Adrenal gland (tissue), 5 donors: ENCODE measurements at regions not wholly inside any gene's neighbourhood (a gene's known extent, or its start where the extent isn't known, plus 50 kb on each side); places are given as distances from the start of the nearest gene placed in this dataset.

Source experiments
- POLR2A ChIP-seq, 2 donors: fragments of 450-650 bp; IDR thresholded peaks; one replicate each; pipeline ENCODE4 v1.6.1; 2017; ENCODE audit warnings: antibody characterized with exemption in 2 of 2, mild to moderate bottlenecking in 2 of 2, moderate library complexity in 1 of 2
- TF ChIP-seq, protein P1 (sequence below), 6 experiments: fragments of 450-650 bp in 4 of 6; fragments of 200-600 bp in 2 of 6; sonication (generic) in 1 of 6; IDR thresholded peaks; 1 replicate in 5 of 6; 2 replicates in 1 of 6; pipeline versions ENCODE4 v1.5.1 to v1.8.0; 2016 to 2021; ENCODE audit warnings: antibody characterized with exemption in 6 of 6, mild to moderate bottlenecking in 2 of 6, moderate library complexity in 1 of 6
- donor health status: DM: no; HTN: no; CAD: no.

DNA sequence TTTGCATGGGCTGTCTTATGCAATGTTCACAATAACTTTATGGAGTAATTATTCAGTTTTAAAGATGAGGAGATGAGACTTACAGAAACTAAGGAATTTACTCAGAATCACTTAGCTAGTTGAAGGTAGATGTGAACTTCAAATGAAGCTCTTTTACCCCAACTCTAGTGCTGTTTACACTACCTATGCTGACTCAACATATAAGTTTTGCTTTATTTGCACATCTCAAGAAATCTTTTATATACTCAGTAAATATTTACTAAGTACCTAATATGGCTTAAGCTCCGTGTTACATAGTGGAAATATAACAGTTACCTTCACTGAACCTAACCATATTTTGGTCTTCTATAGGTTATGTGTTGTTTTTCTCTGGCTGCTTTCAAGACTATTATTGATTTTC is 293.2 kb downstream of the ANXA1 start:
- TF ChIP-seq POLR2A (IDR thresholded peaks at IDR 0.05) = no peak
- TF ChIP-seq, protein P1, sequence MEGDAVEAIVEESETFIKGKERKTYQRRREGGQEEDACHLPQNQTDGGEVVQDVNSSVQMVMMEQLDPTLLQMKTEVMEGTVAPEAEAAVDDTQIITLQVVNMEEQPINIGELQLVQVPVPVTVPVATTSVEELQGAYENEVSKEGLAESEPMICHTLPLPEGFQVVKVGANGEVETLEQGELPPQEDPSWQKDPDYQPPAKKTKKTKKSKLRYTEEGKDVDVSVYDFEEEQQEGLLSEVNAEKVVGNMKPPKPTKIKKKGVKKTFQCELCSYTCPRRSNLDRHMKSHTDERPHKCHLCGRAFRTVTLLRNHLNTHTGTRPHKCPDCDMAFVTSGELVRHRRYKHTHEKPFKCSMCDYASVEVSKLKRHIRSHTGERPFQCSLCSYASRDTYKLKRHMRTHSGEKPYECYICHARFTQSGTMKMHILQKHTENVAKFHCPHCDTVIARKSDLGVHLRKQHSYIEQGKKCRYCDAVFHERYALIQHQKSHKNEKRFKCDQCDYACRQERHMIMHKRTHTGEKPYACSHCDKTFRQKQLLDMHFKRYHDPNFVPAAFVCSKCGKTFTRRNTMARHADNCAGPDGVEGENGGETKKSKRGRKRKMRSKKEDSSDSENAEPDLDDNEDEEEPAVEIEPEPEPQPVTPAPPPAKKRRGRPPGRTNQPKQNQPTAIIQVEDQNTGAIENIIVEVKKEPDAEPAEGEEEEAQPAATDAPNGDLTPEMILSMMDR (IDR thresholded peaks at IDR 0.05) = no peak
